NT2/D1 (cell line): ENCODE measurements at regions not wholly inside any gene's neighbourhood (a gene's known extent, or its start where the extent isn't known, plus 50 kb on each side); places are given as distances from the start of the nearest gene placed in this dataset.

Experiments
- YY1 ChIP-seq: IDR thresholded peaks from 2 replicates; pipeline ENCODE4 v1.6.1; 2011; ENCODE audit not compliant: insufficient read length, insufficient read depth
- ZNF274 ChIP-seq: IDR thresholded peaks from 2 replicates; pipeline ENCODE4 v1.6.1; 2011; ENCODE audit warnings: mild to moderate bottlenecking, low read depth, low read length

- TF ChIP-seq YY1 (no peak), ZNF274 (no peak)
These were observed 53.7 kb upstream of the INSYN1 start for GRCh38 chr15:73806698-73807483.
